ENCODE measurements at regions not wholly inside any gene's neighbourhood (a gene's known extent, or its start where the extent isn't known, plus 50 kb on each side); places are given as distances from the start of the nearest gene placed in this dataset.

- TF ChIP-seq SP1 (IDR thresholded peaks at IDR 0.05) (no peak), TARDBP (IDR thresholded peaks at IDR 0.05) (no peak), ELF4 (IDR thresholded peaks at IDR 0.05) (no peak), FOXM1 (IDR thresholded peaks at IDR 0.05; ENCODE audit: borderline replicate concordance) (no peak)
Measured at GRCh38 chr12:131409211-131409610, 301.7 kb upstream of the SFSWAP start.
